ENCODE measurements at regions not wholly inside any gene's neighbourhood (a gene's known extent, or its start where the extent isn't known, plus 50 kb on each side); places are given as distances from the start of the nearest gene placed in this dataset.

GRCh38 chr14:51431741-51432140, 191.7 kb downstream of the TMX1 start:
- WGBS, 2 donors, result 67 to 90% methylated on average over 1 of the region's 1 CpG
- Histone ChIP-seq H3K4me3 (ENCODE audit: low read depth in 1 of 2, low read length in 2 of 2) (no peak overlapping the region), H3K9me3 (ENCODE audit: control insufficient read depth in 2 of 2, insufficient read depth in 1 of 2, low read depth in 1 of 2, low read length in 1 of 2) (no peaks in the 10 kb centered on the region), H3K4me1 (ENCODE audit: control insufficient read depth in 2 of 2, insufficient read depth in 2 of 2, low read length in 1 of 2) (no peaks in the 10 kb centered on the region), H3K27me3 (ENCODE audit: control insufficient read depth in 1 of 2, insufficient read depth in 2 of 2, low read length in 2 of 2) (no peaks in the 10 kb centered on the region), H3K27ac (ENCODE audit: low read depth in 2 of 2, low read length in 1 of 2) (no peak overlapping the region), H3K36me3 (ENCODE audit: control insufficient read depth in 2 of 2, insufficient read depth in 2 of 2, low read length in 1 of 2) (no peaks in the 10 kb centered on the region)

GRCh38 chr14:51432302-51432948, 192.4 kb downstream of the TMX1 start:
- Histone ChIP-seq H3K27me3 (ENCODE audit: control insufficient read depth in 1 of 2, insufficient read depth in 2 of 2, low read length in 2 of 2) (no peaks in the 10 kb centered on the region), H3K36me3 (ENCODE audit: control insufficient read depth in 2 of 2, insufficient read depth in 2 of 2, low read length in 1 of 2) (no peaks in the 10 kb centered on the region), H3K4me3 (ENCODE audit: low read depth in 1 of 2, low read length in 2 of 2) (no peak overlapping the region), H3K4me1 (ENCODE audit: control insufficient read depth in 2 of 2, insufficient read depth in 2 of 2, low read length in 1 of 2) (no peaks in the 10 kb centered on the region), H3K27ac (ENCODE audit: low read depth in 2 of 2, low read length in 1 of 2) (no peak overlapping the region), H3K9me3 (ENCODE audit: control insufficient read depth in 2 of 2, insufficient read depth in 1 of 2, low read depth in 1 of 2, low read length in 1 of 2) (no peaks in the 10 kb centered on the region)
- WGBS, 2 donors, result 89 to 93% methylated on average over 3 of the region's 3 CpGs

GRCh38 chr14:51436630-51437029, 196.6 kb downstream of the TMX1 start:
- no peaks in the 10 kb centered on the region for H3K4me1 ChIP-seq (ENCODE audit: control insufficient read depth in 2 of 2, insufficient read depth in 2 of 2, low read length in 1 of 2)
- H3K9me3 ChIP-seq (ENCODE audit: control insufficient read depth in 2 of 2, insufficient read depth in 1 of 2, low read depth in 1 of 2, low read length in 1 of 2), result no peaks in the 10 kb centered on the region
- H3K27me3 ChIP-seq (ENCODE audit: control insufficient read depth in 1 of 2, insufficient read depth in 2 of 2, low read length in 2 of 2), result no peaks in the 10 kb centered on the region
- no peaks in the 10 kb centered on the region for H3K36me3 ChIP-seq (ENCODE audit: control insufficient read depth in 2 of 2, insufficient read depth in 2 of 2, low read length in 1 of 2)
- WGBS, 2 donors, result 94 to 100% methylated on average over 1 of the region's 1 CpG
- no peak overlapping the region for H3K4me3 ChIP-seq (ENCODE audit: low read depth in 1 of 2, low read length in 2 of 2)
- H3K27ac ChIP-seq (ENCODE audit: low read depth in 2 of 2, low read length in 1 of 2), result no peak overlapping the region

- Histone ChIP-seq H3K4me1 (ENCODE audit: control insufficient read depth in 2 of 2, insufficient read depth in 2 of 2, low read length in 1 of 2) (no peaks in the 10 kb centered on the region), H3K27me3 (ENCODE audit: control insufficient read depth in 1 of 2, insufficient read depth in 2 of 2, low read length in 2 of 2) (no peaks in the 10 kb centered on the region), H3K27ac (ENCODE audit: low read depth in 2 of 2, low read length in 1 of 2) (no peak overlapping the region), H3K4me3 (ENCODE audit: low read depth in 1 of 2, low read length in 2 of 2) (no peak overlapping the region), H3K36me3 (ENCODE audit: control insufficient read depth in 2 of 2, insufficient read depth in 2 of 2, low read length in 1 of 2) (no peaks in the 10 kb centered on the region), H3K9me3 (ENCODE audit: control insufficient read depth in 2 of 2, insufficient read depth in 1 of 2, low read depth in 1 of 2, low read length in 1 of 2) (no peaks in the 10 kb centered on the region)
- 41 to 58% methylated on average over 4 of the region's 4 CpGs for WGBS, 2 donors
Measured at GRCh38 chr14:51439896-51440295, 199.8 kb downstream of the TMX1 start.

GRCh38 chr14:51441001-51441400, 201.0 kb downstream of the TMX1 start:
- H3K36me3 ChIP-seq (ENCODE audit: control insufficient read depth in 2 of 2, insufficient read depth in 2 of 2, low read length in 1 of 2), result no peaks in the 10 kb centered on the region
- no peaks in the 10 kb centered on the region for H3K4me1 ChIP-seq (ENCODE audit: control insufficient read depth in 2 of 2, insufficient read depth in 2 of 2, low read length in 1 of 2)
- no peaks in the 10 kb centered on the region for H3K9me3 ChIP-seq (ENCODE audit: control insufficient read depth in 2 of 2, insufficient read depth in 1 of 2, low read depth in 1 of 2, low read length in 1 of 2)
- no peak overlapping the region for H3K4me3 ChIP-seq (ENCODE audit: low read depth in 1 of 2, low read length in 2 of 2)
- 86 to 89% methylated on average over 2 of the region's 2 CpGs for WGBS, 2 donors
- H3K27ac ChIP-seq (ENCODE audit: low read depth in 2 of 2, low read length in 1 of 2), result no peak overlapping the region
- no peaks in the 10 kb centered on the region for H3K27me3 ChIP-seq (ENCODE audit: control insufficient read depth in 1 of 2, insufficient read depth in 2 of 2, low read length in 2 of 2)

GRCh38 chr14:51442513-51443175, 202.6 kb downstream of the TMX1 start:
- no peaks in the 10 kb centered on the region for H3K4me1 ChIP-seq (ENCODE audit: control insufficient read depth in 2 of 2, insufficient read depth in 2 of 2, low read length in 1 of 2)
- H3K27ac ChIP-seq (ENCODE audit: low read depth in 2 of 2, low read length in 1 of 2), result no peak overlapping the region
- no peak overlapping the region for H3K4me3 ChIP-seq (ENCODE audit: low read depth in 1 of 2, low read length in 2 of 2)
- no peaks in the 10 kb centered on the region for H3K9me3 ChIP-seq (ENCODE audit: control insufficient read depth in 2 of 2, insufficient read depth in 1 of 2, low read depth in 1 of 2, low read length in 1 of 2)
- WGBS, 2 donors, result 20 to 38% methylated on average over 2 of the region's 2 CpGs
- H3K27me3 ChIP-seq (ENCODE audit: control insufficient read depth in 1 of 2, insufficient read depth in 2 of 2, low read length in 2 of 2), result no peaks in the 10 kb centered on the region
- H3K36me3 ChIP-seq (ENCODE audit: control insufficient read depth in 2 of 2, insufficient read depth in 2 of 2, low read length in 1 of 2), result no peaks in the 10 kb centered on the region

- no peak overlapping the region for H3K27ac ChIP-seq (ENCODE audit: low read depth in 2 of 2, low read length in 1 of 2)
- whole genome bisulfite sequencing, 2 donors, result 79 to 82% methylated on average over 5 of the region's 5 CpGs
- no peaks in the 10 kb centered on the region for H3K36me3 ChIP-seq (ENCODE audit: control insufficient read depth in 2 of 2, insufficient read depth in 2 of 2, low read length in 1 of 2)
- no peaks in the 10 kb centered on the region for H3K9me3 ChIP-seq (ENCODE audit: control insufficient read depth in 2 of 2, insufficient read depth in 1 of 2, low read depth in 1 of 2, low read length in 1 of 2)
- no peaks in the 10 kb centered on the region for H3K27me3 ChIP-seq (ENCODE audit: control insufficient read depth in 1 of 2, insufficient read depth in 2 of 2, low read length in 2 of 2)
- no peaks in the 10 kb centered on the region for H3K4me1 ChIP-seq (ENCODE audit: control insufficient read depth in 2 of 2, insufficient read depth in 2 of 2, low read length in 1 of 2)
- no peak overlapping the region for H3K4me3 ChIP-seq (ENCODE audit: low read depth in 1 of 2, low read length in 2 of 2)
Measured at GRCh38 chr14:51443195-51444018, 203.4 kb downstream of the TMX1 start.

- Histone ChIP-seq H3K9me3 (ENCODE audit: control insufficient read depth in 2 of 2, insufficient read depth in 1 of 2, low read depth in 1 of 2, low read length in 1 of 2) (no peaks in the 10 kb centered on the region), H3K27ac (ENCODE audit: low read depth in 2 of 2, low read length in 1 of 2) (no peak overlapping the region), H3K4me3 (ENCODE audit: low read depth in 1 of 2, low read length in 2 of 2) (no peak overlapping the region), H3K36me3 (ENCODE audit: control insufficient read depth in 2 of 2, insufficient read depth in 2 of 2, low read length in 1 of 2) (no peaks in the 10 kb centered on the region), H3K27me3 (ENCODE audit: control insufficient read depth in 1 of 2, insufficient read depth in 2 of 2, low read length in 2 of 2) (no peaks in the 10 kb centered on the region), H3K4me1 (ENCODE audit: control insufficient read depth in 2 of 2, insufficient read depth in 2 of 2, low read length in 1 of 2) (peaks cover 0 to 4% of the 10 kb centered on the region in 2 donors)
- 72 to 79% methylated on average over 9 of the region's 9 CpGs for WGBS, 2 donors
Measured at GRCh38 chr14:51444353-51445000, 204.4 kb downstream of the TMX1 start.

- 83% methylated on average over 3 of the region's 3 CpGs for whole genome bisulfite sequencing, 2 donors
- no peaks in the 10 kb centered on the region for H3K36me3 ChIP-seq (ENCODE audit: control insufficient read depth in 2 of 2, insufficient read depth in 2 of 2, low read length in 1 of 2)
- H3K9me3 ChIP-seq (ENCODE audit: control insufficient read depth in 2 of 2, insufficient read depth in 1 of 2, low read depth in 1 of 2, low read length in 1 of 2), result no peaks in the 10 kb centered on the region
- H3K4me1 ChIP-seq (ENCODE audit: control insufficient read depth in 2 of 2, insufficient read depth in 2 of 2, low read length in 1 of 2), result peaks cover 0 to 4% of the 10 kb centered on the region in 2 donors
- no peak overlapping the region for H3K27ac ChIP-seq (ENCODE audit: low read depth in 2 of 2, low read length in 1 of 2)
- H3K4me3 ChIP-seq (ENCODE audit: low read depth in 1 of 2, low read length in 2 of 2), result no peak overlapping the region
- no peaks in the 10 kb centered on the region for H3K27me3 ChIP-seq (ENCODE audit: control insufficient read depth in 1 of 2, insufficient read depth in 2 of 2, low read length in 2 of 2)
Measured at GRCh38 chr14:51445001-51445390, 204.9 kb downstream of the TMX1 start.

All from esophagus (tissue), 2 donors.